ENCODE measurements at regions not wholly inside any gene's neighbourhood (a gene's known extent, or its start where the extent isn't known, plus 50 kb on each side); places are given as distances from the start of the nearest gene placed in this dataset.

GRCh38 chr3:104610730-104611652 is 755.7 kb upstream of the ALCAM start:
- TF ChIP-seq CTCF (IDR thresholded peaks at IDR 0.05; ENCODE audit: insufficient read depth, low read length) (no peak), POLR2AphosphoS5 (IDR thresholded peaks at IDR 0.05; ENCODE audit: low read depth) (no peak)

All from HL-60 (cell line).